PFSK-1 (cell line): ENCODE measurements at regions not wholly inside any gene's neighbourhood (a gene's known extent, or its start where the extent isn't known, plus 50 kb on each side); places are given as distances from the start of the nearest gene placed in this dataset.

ENCODE experiments used
- POLR2AphosphoS5 ChIP-seq: IDR thresholded peaks from 2 replicates; pipeline ENCODE4 v1.6.1; 2012; ENCODE audit warnings: low read depth, mild to moderate bottlenecking, control low read depth, low read length, moderate library complexity
- REST ChIP-seq, 2 experiments: IDR thresholded peaks; 2 replicates each; pipeline versions ENCODE4 v1.6.1 to v1.8.0; 2011 to 2012; ENCODE audit warnings: low read depth in 2 of 2, low read length in 2 of 2, control low read depth in 1 of 2, inconsistent platforms in 1 of 2, mild to moderate bottlenecking in 1 of 2, moderate library complexity in 1 of 2; ENCODE audit not compliant: insufficient read depth in 1 of 2
- SIN3A ChIP-seq: IDR thresholded peaks from 2 replicates; pipeline ENCODE4 v1.6.1; 2012; ENCODE audit warnings: mild to moderate bottlenecking, low read length, moderate library complexity, borderline replicate concordance; ENCODE audit not compliant: insufficient read depth
- TAF1 ChIP-seq: IDR thresholded peaks from 2 replicates; pipeline ENCODE4 v1.6.1; 2012; ENCODE audit warnings: low read length, control low read depth, borderline replicate concordance; ENCODE audit not compliant: insufficient read depth

GRCh38 chr10:29223326-29223725, 65.5 kb upstream of the LYZL1 start:
- TF ChIP-seq REST (IDR thresholded peaks at IDR 0.05; ENCODE audit: insufficient read depth in 1 of 2, low read depth in 2 of 2, low read length in 2 of 2) (no peak), POLR2AphosphoS5 (no peak), TAF1 (no peak), SIN3A (no peak)
